Retinal pigment epithelial cell (primary cell): ENCODE measurements at regions not wholly inside any gene's neighbourhood (a gene's known extent, or its start where the extent isn't known, plus 50 kb on each side); places are given as distances from the start of the nearest gene placed in this dataset.

Experiments
- DNase-seq: peaks from one replicate; pipeline ENCODE4 v3.0.0-alpha.2; 2010; ENCODE audit warnings: low read depth
- H3K4me3 ChIP-seq: 2 replicates; pipeline ENCODE4 v1.5.1; 2011; ENCODE audit warnings: mild to moderate bottlenecking, low read length, control low read depth, moderate library complexity
- TF ChIP-seq, protein P1 (sequence below): conservative IDR thresholded peaks from 2 replicates; pipeline ENCODE4 v1.5.1; 2011; ENCODE audit warnings: low read depth, low read length, control low read depth, inconsistent platforms

DNA sequence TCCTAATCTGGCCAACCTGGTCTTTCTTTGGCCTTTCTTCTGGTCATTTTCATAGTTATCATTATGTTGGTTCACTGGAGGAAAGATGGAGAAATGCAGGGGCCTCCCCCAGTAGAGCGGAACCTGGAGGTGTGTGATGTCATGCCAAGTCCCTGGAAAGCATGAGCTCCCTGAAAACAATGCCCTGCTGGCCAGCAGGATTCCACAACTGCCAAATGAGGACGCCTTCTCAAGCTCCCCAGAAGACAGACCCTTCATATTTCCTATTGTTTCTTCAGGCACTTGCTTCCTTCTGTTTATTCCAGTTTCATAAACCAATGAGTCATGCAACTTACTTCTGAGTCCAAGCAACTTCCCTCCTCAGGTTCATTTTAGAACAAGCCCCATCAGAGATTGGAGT lies 339.0 kb downstream of the GATA3 start:
- DNase-seq, result no peak
- TF ChIP-seq, protein P1, sequence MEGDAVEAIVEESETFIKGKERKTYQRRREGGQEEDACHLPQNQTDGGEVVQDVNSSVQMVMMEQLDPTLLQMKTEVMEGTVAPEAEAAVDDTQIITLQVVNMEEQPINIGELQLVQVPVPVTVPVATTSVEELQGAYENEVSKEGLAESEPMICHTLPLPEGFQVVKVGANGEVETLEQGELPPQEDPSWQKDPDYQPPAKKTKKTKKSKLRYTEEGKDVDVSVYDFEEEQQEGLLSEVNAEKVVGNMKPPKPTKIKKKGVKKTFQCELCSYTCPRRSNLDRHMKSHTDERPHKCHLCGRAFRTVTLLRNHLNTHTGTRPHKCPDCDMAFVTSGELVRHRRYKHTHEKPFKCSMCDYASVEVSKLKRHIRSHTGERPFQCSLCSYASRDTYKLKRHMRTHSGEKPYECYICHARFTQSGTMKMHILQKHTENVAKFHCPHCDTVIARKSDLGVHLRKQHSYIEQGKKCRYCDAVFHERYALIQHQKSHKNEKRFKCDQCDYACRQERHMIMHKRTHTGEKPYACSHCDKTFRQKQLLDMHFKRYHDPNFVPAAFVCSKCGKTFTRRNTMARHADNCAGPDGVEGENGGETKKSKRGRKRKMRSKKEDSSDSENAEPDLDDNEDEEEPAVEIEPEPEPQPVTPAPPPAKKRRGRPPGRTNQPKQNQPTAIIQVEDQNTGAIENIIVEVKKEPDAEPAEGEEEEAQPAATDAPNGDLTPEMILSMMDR, result no peak
- H3K4me3 ChIP-seq, result no peak overlapping the region

DNA sequence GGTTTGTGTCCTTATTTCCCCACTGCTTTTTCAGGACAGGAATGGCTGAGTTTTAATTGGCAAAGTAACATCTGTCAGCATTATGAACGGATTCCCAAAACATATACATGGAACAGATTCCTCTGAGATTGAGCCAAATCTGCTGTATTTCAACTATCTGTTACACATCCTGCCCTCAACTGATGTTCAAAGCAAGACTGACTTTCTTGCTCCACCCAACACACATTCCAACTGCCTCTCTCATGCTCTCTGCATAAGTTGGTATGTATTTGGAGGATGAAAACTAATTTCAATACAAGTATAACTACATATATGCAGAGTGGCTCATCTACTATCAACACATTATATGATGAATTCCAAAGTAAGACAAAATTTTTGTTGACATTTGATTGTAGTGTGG lies 342.2 kb downstream of the GATA3 start:
- H3K4me3 ChIP-seq, result no peak overlapping the region
- no peak for DNase-seq
- TF ChIP-seq, protein P1, result no peak

DNA sequence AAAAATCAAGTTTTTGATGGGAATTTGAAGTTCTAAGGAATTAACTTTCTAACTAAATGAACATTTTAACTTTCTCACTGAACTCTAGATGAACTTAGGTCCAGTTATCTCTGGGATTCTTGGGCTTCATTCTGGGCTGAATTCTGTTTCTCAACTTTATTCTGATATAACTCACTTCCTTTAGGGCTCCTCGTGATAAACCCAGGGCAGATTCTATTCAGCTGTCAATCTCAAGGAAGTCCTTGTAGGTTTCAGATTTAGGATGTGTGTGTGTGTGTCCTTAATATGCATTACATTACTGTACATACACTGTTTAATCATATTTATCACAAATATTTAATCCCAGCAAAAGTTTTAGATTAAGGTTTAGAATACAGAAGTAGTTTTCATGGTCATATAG lies 344.3 kb downstream of the GATA3 start:
- H3K4me3 ChIP-seq, result no peak overlapping the region
- TF ChIP-seq, protein P1, result no peak

DNA sequence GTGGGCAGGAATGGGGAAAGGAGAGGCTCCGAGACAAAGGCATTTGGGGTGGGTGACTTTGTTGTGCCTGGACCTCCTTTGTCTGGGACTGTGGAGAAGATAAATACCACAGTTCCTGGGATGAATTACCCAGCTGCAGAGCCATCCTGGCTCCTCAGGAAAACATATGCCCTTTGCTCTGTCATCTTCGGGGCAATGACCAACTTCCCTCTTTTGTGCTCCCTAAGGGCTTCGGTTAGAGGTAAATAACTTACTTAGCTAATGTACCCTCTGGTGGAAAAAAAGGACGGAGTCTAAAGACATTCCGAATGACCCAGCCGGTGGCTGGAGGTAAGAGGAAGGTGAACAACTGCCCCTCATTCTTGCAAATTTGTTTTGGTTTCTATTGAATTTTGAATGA lies 345.7 kb downstream of the GATA3 start:
- TF ChIP-seq, protein P1, result no peak
- no peak for DNase-seq
- H3K4me3 ChIP-seq, result no peak overlapping the region

More for the DNA sequence above, 344.3 kb downstream of the GATA3 start:
- DNase-seq, result no peak

DNA sequence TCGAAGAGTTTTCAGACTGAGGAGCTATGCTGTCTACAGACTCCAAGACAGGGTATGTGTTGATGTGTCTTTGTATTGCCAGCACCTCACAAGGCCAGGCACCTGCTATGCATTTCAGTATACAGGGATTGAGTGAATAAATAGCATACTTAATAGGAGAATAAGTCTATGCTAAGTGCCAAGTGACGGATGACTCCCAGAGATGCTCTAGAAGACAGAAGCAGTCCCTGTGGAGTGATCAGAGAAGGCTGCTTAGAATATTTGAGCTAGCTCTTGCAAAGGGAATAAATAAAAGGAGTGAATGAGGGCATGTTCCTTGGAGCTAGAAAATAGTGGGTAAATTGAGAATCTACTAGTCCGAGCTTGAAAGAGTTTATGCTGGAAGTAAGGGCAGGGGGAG lies 346.4 kb downstream of the GATA3 start:
- no peak for DNase-seq
- no peak overlapping the region for H3K4me3 ChIP-seq
- TF ChIP-seq, protein P1, result no peak

DNA sequence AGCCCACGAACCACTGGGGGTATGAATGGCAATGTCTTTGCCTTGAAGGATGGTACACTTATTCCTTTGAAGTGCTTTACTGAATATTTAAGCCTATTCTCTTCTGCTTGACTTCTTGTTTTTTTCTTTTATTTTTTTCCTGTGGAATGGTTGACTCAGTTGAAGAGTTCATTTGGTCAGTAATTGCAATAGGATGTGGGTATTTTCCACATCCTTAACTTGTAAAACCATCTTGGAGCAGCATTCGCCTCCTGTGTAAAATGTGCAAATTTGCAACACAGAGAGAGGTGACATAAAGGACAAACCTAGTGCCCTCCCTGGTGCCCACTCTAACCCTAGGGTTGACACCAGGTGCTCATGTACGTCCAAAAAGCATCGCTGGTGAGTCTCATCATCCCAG lies 347.0 kb downstream of the GATA3 start:
- DNase-seq, result no peak
- TF ChIP-seq, protein P1, result no peak
- H3K4me3 ChIP-seq, result no peak overlapping the region

DNA sequence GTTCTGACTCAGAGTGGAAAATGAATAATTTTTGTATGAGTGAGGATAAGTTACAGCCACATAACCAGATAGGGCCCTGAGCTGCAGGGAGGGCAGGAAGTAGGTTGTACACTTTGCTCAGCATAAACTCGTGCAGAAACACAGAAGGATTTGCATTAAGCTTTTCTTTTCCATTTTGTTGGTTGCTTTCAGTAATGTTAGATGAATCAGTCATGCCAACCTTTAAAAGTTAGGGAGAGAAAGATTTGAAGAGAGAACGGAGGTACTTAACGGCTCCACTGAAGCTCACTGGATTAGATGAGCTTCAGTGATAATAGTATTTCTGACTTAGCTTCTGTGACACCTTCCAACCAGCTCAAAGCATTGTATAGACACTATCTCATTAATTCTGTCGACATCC lies 348.1 kb downstream of the GATA3 start:
- H3K4me3 ChIP-seq, result no peak overlapping the region
- no peak for DNase-seq
- TF ChIP-seq, protein P1, result no peak
